HG02885 (cell line): ENCODE measurements at regions not wholly inside any gene's neighbourhood (a gene's known extent, or its start where the extent isn't known, plus 50 kb on each side); places are given as distances from the start of the nearest gene placed in this dataset.

ENCODE experiments used
- ATAC-seq: cut with Tn5 transposase; IDR thresholded peaks from one replicate; pipeline ENCODE4 v1.9.1; 2021; ENCODE audit warnings: mild to moderate bottlenecking; ENCODE audit not compliant: unreplicated experiment, poor library complexity

DNA sequence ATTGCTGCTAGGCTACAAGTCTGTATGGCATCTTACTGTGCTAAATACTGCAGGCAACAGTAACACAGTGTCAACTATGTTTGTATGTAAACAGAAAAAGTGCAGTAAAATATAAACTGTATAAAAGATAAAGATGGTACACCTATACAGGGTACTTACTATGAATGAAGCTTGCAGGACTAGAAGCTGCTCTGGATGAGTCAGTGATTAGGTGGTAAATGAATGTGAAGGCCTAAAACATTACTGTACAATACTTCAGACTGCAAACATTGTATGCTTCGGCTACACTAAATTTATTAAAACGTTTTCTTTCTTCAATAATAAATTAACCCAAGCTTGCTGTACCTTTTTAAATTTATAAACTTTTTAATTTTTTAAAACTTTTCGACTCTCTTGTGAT is 97.1 kb downstream of the HLX start:
- no peak for ATAC-seq

DNA sequence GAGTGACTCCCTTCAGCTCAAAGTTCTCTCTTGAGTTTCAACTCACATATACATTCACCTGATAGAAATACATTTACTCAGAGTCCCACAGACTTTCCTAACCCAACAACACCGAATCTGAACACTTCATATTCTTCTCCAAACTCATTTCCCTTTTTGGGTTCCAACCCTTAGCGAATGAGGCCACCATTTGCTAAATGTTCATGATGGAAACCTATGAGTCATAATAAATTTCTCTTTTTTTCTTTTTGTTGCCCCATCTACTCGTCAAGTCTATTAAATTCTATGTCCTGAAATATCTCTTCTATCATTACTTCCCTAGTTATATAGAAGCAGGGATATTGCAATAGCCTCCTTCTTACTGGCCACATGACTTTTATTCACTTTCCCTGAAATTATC is 100.1 kb downstream of the HLX start:
- no peak for ATAC-seq

DNA sequence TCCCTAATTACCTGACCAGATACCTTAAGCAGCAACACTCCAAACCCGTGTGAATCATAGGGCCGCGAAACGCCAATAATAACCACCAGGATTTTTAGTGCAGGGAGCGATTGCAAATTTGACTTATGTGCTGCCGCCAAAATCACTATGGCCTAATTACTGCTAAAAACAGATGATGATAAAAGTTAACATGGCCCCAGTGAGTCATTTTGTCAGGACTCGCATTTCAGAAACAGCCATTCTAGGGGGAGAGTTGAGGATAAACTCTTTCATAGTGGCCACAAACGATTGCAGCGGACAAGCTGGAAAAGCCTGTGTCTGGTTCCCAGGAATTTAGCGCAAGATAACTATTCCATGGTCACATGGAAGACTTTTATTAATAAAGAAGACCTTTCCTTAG is 103.4 kb downstream of the HLX start:
- ATAC-seq = no peak

DNA sequence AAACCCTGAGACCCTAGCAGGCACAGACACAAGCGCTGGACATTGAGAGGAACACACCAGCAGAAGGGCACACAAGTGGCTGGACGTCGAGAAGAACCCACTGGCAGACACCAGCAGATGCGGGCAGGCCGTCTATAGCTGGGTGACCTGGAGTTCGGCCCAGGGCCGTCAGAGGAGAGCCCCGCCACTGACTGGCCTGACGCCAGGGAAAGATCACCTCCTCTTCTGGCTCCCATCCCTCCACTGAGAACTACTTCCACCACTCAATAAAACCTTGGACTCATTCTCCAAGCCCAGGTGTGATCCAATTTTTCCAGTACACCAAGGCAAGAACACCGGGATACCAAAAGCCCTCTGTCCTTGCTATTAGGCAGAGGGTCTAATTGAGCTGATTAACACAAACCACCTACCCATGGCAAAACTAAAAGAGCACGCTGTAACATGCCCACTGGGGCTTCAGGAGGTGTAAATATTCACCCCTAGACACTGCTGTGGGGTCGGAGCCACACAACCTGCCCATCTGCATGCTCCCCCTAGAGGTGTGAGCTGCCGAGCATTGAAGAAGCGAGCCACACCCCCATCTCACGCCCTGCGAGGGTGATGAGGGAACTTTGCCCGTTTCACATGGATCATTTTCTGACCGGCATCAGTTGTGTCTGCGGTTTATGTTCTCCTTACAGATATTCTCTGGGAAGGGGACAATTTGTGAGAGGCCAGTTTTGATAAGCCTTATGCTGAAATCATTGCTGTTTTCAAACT is 104.8 kb downstream of the HLX start:
- ATAC-seq = no peak

DNA sequence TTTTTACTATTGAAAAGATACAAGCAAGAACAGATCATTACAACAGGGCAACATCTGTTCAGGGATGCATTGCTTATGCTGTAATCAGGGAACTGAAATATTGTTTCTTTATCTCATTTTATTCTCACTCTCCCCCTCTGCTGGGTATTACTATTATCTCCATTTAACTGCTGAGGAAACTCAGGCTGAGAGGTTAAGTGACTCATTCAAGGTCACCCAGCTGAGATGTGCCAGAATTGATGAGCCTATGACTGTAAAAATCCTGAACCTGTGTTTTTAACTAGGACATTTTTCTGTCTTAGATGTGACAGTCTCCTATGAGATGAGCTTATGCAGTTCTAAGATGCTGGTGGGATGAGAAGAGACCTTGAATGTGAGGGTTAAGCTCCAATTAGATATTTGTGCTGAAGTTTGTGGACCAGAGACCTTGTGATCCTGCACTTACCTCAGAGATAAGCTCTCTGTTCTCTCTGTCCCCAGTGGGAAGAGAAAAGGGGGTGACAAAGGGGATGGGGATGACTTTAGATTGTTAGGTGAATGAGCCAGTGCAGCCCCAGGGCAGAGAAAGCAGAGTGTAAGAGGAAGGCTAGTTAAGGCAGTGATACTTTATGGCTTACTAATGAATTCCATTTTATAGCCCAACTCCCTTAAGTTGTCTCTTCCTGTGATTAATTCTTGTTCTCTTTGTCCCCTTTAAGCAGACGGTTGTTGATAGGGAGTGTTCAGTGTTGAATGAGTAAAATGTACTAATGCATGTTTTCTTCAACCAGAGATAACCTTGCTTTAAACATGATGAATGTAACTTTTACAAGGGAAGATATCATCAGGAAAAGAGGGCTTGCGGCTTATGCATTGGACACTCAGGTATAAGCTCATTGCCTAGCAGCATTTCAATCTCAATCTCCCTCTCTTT is 111.4 kb downstream of the HLX start:
- ATAC-seq = no peak

DNA sequence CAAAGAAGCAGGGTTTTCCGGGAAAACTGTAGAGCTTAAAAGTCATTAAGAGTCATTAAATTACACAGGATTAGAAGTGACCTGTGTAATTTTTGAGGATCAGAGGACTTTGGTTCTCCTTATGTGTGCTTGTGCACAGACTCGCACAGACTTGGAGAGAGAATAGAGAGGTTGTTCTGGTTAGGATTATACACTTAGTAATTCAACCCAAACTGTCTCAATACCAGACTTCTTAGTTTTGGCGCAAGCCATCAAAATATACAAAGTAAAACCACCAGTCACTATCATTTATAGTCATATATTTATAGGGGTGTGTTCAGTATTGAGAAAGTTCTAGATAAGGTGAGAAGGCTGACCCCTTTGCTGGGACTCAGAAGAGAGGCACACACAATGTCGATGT is 112.3 kb downstream of the HLX start:
- ATAC-seq = no peak

DNA sequence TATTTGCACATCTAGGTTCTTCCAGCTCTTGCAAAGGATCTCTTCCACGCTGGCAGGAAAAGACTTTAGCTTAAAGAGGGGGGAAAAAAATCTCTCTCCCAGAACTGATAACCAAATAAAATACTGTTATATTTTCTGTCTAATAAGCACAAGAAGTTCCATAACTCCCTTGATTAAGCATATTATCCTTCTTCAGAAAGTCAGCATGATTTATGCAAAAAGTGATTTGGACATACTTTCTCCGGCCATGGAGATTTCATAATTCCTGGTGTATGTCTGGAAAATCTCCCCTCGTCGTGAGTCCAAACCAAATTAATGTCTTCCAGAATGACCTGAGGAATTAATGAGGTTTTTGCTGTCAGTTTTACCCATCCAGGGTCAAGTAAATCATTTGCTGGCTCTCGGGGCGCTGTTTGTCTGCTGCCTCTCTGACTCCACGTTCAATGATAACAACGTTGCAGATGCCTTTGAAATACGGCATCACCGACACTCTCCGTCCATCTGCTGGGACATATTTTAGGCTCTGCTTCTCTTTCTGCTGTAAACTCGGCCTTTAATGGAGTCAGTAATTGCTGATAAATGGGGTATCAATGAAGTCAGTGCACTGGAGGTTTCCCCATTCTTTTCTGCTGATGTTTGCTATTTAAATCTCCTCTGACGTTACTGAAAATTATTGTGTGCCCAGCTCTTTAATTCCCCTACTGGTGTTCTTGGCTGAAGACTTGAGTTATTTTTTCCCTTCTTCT is 112.9 kb downstream of the HLX start:
- no peak for ATAC-seq

DNA sequence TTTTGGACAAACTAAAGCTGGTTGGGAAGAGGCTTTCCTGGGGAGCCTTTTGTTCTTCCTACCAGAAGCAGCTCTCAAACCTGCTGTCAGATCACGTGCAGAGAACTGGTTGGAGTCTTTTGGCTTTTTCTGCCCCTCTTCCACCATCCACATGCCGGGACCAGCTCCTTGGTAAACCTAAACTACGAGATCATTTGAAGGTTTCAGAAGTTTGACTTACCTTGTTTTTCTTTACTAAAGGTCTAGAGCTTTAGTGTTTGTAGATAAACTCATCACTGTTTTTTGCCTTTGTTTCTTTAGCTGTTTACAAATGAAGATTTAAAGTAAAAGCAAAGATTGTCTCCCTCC is 113.4 kb downstream of the HLX start:
- ATAC-seq = no peak

DNA sequence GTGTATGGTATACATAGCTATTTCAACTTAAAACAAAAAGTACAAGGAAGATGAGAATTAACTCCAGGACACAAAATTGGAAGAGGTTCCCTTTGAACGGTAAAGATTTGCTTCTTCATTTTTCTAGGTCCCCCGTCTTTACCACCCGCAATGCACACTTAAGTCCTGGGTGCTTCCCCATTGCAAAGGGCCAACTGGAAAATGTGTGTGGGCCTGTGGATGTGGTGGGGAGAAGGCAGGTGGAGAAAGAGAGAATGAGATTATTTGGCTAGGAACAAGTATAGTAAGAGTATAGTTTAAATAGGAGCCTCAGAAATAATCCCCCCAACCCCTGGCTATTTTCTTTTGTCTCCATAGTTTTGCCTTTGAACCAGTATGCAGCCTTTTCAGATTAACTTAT is 115.4 kb downstream of the HLX start:
- no peak for ATAC-seq

DNA sequence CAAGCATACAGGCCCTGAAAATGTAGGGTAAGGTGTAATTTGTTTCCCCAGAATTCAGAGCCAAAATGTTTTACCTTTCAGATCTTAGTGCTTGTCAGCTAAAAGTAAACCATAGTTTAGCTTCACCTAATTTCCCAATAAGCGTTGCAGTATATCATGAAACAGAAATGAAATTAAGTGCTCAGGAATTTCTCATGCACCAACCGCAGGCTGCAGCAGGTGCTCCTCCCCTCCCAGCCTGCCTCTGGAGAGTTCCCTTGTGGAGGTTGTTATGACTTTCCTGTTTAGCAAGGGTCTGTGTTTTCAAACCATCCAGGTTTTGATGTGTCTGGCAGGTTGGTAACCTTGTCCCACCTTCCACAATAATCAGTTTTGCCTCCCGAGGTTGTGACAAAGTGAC is 118.5 kb downstream of the HLX start:
- no peak for ATAC-seq

DNA sequence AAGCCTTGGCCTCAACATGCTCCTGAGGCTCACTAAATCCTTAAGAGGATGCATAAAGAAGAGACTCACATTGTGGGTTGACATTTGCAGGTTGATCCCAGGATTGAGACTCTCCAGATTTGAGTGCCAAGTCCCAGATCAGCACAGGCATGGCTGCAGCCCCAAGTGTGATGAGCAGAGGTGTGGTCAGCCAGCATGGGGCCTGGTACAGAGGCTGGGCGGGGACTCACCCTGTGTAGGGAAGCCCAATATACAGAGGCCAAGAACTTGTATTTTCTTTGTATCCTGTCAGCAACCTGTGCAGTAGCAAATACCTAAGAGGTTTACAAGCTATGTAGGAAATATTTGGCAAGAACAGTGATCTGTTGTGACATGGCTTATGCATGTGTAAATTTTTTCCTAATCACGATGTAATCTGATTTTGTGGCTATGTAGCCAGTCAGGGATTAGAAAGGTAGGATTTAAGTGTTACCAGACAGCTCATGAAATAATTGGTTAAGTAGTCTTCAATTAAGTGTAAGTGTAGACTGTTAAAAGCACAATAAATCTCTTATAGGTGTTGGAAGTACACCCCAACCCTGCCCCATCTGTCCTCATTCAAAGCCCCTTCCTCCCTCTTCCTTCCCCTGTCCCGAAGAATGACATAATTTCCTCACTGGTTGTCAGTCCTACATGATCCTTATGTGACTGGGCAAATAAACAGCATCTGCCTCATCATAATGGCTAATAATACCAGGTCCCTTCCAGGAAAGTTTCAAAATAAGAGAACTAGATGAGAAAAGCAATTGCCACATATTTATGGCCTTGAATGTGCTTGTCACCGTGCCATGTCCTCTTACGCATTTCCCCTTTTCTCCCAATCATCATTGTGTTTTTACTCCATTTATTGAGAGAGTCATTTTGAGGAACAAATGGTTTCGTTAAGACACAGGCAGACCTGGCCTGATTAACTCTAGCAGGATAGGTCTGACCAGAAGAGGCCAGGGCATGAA is 120.9 kb downstream of the HLX start:
- no peak for ATAC-seq

DNA sequence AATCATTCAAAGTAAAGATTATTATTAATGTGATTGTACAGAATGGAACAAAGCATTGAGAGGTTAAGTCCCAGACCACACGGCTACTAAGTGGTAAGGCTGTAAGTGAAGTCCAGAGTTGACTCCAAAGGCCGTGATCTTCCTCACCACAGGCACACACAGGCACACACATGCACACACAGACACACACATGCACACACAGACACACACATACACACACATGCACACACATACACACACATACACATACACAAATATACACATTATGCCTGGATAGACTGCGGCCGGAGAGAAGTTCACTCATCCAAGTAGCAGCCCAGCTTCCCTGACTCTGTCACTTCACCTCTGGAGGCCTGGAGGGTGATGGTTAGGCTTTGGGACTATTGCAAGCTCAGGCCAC is 121.9 kb downstream of the HLX start:
- no peak for ATAC-seq

DNA sequence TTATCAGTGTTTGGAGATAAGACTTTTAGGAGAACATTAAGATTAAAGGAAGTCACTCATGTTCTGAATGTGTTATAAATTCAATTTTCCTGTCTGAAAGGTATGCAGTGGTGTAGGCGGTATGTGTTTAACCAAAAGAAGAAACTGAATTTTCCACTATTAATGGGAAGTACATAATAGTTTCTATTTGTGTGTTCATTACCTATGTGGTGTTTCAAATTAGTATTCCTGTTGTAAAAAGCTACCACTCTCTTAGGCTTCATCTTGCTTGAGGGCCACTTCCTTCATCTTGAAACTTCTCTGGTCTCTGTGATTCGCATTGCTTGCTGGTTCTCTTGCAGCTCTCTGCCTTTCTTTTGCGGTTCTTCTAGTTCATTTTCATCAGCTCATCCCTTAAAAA is 123.4 kb downstream of the HLX start:
- no peak for ATAC-seq

DNA sequence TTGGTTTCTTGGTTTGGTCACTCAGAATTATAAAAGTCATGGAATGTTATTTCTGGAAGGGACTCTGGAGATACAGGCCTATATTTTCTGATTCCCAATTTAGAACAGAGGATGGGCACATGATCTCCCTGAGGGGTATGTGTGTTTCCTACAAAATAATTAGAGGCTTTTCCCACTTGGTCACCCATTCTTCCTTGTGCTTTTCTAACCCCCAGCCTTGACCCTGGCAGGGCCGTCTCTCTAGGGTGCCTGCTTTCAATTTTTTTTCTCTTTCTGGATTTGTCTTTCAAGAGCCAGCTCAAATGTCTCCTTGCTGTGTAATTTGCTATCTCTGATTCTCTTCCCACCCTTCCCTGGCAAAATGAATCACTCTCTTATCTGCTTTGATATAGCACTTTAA is 131.9 kb downstream of the HLX start:
- no peak for ATAC-seq

DNA sequence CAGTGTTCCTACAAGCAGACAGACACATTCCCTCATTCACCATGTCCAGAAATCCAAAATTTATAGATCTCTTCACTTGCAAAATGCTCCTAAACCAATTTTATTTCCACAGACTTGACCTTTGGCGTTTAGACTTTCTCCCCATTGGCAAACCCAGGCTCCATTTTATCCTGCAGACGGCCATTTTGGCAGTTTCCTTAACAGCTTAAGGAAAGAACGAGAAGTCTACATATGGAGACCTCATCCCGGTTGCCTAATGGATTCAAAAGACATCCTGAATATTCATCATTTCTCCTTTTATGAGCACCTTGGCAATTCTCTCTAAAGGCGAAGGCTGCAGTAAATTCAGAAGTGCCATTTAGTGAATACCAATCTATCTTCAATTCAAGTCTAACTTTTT is 132.9 kb downstream of the HLX start:
- no peak for ATAC-seq

DNA sequence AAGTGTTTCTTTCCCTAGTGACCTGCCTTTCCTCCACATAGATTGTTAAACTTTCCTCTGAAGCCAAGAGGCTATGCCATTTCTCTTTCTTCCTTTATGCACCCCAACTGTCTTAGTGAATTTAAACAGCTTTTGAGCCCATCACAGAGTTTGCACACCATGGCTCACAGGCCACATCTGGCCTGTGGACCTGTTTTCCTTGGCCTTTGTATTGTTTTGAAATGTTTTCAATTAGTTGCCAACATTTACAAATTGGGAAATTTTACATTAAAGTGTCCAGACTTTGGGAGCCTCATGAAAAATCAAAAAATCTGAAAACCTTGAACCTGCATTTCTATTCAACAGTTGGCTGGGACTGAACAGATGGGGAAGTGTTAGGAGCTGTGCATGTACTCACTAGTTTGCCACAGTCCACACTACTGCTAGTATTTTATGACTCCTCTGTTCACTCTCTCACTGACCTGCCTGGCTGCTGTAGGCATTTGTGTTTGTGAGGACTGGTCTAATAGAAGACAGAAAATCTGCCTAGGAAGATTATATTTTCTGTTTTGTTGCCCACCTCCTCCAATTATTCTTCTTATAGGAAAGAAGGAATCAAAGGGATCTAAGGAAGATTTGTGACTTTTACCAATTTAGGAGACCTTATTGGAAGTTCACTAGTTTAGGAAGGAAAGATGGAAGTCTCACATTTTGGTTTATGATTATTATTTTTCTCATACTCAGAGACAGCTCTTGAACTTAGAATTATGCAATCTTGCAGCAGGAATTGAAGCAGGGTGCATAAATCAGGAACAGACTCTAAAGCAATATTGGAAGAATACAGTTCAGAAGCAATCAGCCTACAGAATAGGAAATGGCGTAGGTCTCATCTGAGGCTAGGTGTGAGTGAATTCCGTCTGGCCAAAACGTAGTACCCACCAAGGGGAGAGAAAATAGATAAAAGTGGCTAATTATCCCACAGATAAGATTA is 134.7 kb downstream of the HLX start:
- ATAC-seq = no peak

DNA sequence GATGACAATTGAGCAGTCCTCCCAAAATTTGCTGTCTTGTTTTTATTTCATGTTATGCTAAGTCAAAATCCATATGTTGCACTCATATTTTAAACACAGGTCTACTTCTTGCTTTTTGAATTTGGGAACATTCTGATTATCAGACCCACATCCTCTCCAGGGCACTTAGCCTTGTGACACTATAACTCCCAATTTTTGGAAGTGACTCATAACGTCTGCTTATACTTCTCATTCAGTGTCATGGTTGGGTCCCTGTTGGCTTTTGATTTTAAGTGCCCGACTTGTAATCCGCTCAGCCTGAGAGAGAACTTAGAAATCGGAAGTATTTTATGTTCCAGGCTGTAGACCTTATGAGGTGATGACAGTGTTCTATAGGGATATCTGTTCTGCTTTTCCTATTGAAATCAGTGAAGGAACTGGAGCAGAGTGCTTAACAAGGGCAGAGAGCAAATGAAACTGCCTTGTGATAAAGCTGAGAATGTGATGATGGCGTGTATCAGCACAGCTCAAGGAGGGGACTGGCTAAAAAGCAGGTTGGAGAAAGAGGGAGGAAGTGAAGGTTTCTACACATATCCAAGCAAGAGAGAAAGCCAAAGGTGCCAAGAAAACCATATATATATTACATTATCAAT is 136.0 kb downstream of the HLX start:
- ATAC-seq = no peak

DNA sequence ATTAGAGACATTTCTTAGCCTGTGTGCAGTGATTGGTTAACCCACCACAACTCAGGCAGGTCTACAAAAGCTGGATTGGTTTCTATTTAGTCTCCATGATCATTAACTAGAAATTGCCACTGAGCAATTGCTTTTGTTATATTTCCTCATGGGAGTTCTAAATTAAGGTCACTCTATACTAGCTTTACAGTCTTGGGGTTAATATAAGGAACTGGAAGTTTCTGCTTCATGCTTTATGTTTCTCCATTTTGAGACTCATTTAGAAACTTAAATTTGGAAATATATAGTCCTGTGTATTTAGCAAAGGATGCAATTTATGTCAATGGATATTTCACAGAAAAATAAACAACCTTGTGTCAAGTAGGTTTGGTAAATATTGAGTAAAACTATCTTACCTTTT is 137.5 kb downstream of the HLX start:
- no peak for ATAC-seq
